22Rv1 (cell line): ENCODE measurements at regions not wholly inside any gene's neighbourhood (a gene's known extent, or its start where the extent isn't known, plus 50 kb on each side); places are given as distances from the start of the nearest gene placed in this dataset.

Source experiments
- CTCF ChIP-seq: fragments of 450-650 bp; IDR thresholded peaks from 2 replicates; pipeline ENCODE4 v1.5.1; 2017; ENCODE audit warnings: mild to moderate bottlenecking
- ZFX ChIP-seq: fragments of 450-650 bp; IDR thresholded peaks from 2 replicates; pipeline ENCODE4 v1.6.1; 2017; ENCODE audit warnings: antibody characterized with exemption, borderline replicate concordance

GRCh38 chr21:23307065-23307464 lies 2300.2 kb downstream of the MRPL39 start:
- TF ChIP-seq CTCF (no peak), ZFX (no peak)
